Left ventricle myocardium inferior (tissue), 1 donor: ENCODE measurements at regions not wholly inside any gene's neighbourhood (a gene's known extent, or its start where the extent isn't known, plus 50 kb on each side); places are given as distances from the start of the nearest gene placed in this dataset.

Experiments
- DNase-seq: peaks from one replicate; pipeline ENCODE4 v3.0.0-alpha.2; 2020
- H3K27ac ChIP-seq: fragments of 200-600 bp; replicated peaks from 2 replicates; pipeline ENCODE4 v1.8.0; 2021
- H3K27me3 ChIP-seq: fragments of 200-600 bp; 2 replicates; pipeline ENCODE4 v1.8.0; 2021; ENCODE audit warnings: low read depth
- H3K36me3 ChIP-seq: fragments of 200-600 bp; 2 replicates; pipeline ENCODE4 v1.8.0; 2021
- H3K4me1 ChIP-seq: fragments of 200-600 bp; 2 replicates; pipeline ENCODE4 v1.8.0; 2021
- H3K4me3 ChIP-seq: fragments of 200-600 bp; 2 replicates; pipeline ENCODE4 v1.8.0; 2021; ENCODE audit warnings: mild to moderate bottlenecking, moderate library complexity
- H3K9me3 ChIP-seq: fragments of 200-600 bp; replicated peaks from 2 replicates; pipeline ENCODE4 v1.8.0; 2021
- intact Hi-C: fragments of 100-400 bp; cut with micrococcal nuclease; formaldehyde crosslinking; loops from one replicate; pipeline ENCODE4 v1.11.0; 2022
- TF ChIP-seq, protein P1 (sequence below): fragments of 200-600 bp; IDR thresholded peaks from 2 replicates; pipeline ENCODE4 v1.8.0; 2021; ENCODE audit warnings: antibody characterized with exemption, mild to moderate bottlenecking, borderline replicate concordance
- donor health status: DM: no; HTN: yes; CAD: no; lungs with severe emphysema.

DNA sequence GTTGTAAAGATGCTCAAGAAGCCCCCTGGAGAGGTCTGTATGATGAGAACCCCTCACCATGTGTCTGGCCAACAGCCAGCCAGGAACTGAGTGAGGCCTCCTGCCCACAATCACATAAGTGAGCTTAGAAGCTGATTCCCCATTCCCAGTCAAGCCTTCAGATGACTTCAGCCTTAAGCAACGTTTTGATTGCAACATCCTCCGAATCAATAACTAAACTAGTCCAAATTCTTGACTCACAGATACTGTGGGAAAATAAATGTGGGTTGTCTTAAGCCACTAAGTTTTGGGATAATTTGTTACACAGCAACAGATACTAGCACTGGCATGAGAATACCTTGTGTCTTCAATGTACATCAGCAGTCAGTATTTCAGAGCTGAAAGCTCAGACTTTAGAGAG lies 54.5 kb upstream of the HS3ST4 start:
- H3K27ac ChIP-seq, result no peak overlapping the region
- peaks cover 12% of the 10 kb centered on the region for H3K27me3 ChIP-seq
- peaks cover under 1% of the 10 kb centered on the region for H3K9me3 ChIP-seq
- no peak overlapping the region for H3K4me3 ChIP-seq
- no peak for DNase-seq
- TF ChIP-seq, protein P1, sequence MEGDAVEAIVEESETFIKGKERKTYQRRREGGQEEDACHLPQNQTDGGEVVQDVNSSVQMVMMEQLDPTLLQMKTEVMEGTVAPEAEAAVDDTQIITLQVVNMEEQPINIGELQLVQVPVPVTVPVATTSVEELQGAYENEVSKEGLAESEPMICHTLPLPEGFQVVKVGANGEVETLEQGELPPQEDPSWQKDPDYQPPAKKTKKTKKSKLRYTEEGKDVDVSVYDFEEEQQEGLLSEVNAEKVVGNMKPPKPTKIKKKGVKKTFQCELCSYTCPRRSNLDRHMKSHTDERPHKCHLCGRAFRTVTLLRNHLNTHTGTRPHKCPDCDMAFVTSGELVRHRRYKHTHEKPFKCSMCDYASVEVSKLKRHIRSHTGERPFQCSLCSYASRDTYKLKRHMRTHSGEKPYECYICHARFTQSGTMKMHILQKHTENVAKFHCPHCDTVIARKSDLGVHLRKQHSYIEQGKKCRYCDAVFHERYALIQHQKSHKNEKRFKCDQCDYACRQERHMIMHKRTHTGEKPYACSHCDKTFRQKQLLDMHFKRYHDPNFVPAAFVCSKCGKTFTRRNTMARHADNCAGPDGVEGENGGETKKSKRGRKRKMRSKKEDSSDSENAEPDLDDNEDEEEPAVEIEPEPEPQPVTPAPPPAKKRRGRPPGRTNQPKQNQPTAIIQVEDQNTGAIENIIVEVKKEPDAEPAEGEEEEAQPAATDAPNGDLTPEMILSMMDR, result no peak
- no peaks in the 10 kb centered on the region for H3K4me1 ChIP-seq
- intact Hi-C loops, result no loop called here
- no peaks in the 10 kb centered on the region for H3K36me3 ChIP-seq

DNA sequence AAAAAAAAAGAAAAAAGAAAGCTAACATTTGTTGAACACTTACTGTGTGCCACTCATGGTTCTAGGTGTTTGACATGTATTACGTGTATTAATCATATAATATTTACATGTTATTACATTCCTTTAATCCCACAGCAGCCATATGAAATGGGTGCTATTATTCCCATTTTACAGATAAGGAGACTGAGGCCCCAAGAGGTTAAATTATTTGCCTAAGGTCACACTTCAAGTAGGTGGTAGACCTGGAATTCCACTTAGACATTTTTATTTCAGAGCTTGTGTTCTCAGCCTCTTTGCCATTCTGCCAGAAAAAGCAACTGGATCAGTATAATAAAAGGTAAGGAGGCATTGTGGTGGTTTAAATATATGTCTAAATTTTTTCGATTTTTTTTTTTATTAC lies 55.1 kb upstream of the HS3ST4 start:
- Histone ChIP-seq H3K4me3 (no peak overlapping the region), H3K4me1 (no peaks in the 10 kb centered on the region), H3K27ac (no peak overlapping the region), H3K27me3 (peaks cover 12% of the 10 kb centered on the region), H3K9me3 (peaks cover 7% of the 10 kb centered on the region), H3K36me3 (no peaks in the 10 kb centered on the region)
- no peak for DNase-seq
- TF ChIP-seq, protein P1, result no peak
- intact Hi-C loops, result no loop called here

DNA sequence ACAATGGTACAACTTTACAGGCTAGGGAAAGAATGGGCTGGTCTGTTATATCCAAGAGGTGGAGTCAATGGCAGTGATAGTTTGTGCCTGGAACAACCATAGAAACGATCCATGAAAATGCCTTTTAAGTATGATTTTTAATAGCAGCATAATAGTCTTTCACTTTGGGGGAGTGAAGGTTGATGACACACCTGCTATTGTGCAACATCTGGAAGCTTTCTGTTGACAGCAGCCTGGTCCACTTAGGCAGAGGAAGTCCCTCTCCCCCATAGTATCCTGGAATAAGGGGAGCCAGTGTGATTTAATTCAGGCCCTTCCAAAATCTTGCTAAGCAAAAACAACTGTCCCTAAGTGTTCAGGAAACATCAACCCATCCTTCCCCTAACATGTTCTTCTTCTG lies 56.3 kb upstream of the HS3ST4 start:
- peaks cover 10% of the 10 kb centered on the region for H3K27me3 ChIP-seq
- no peaks in the 10 kb centered on the region for H3K4me1 ChIP-seq
- no peak overlapping the region for H3K27ac ChIP-seq
- H3K36me3 ChIP-seq, result no peaks in the 10 kb centered on the region
- no peak overlapping the region for H3K4me3 ChIP-seq
- H3K9me3 ChIP-seq, result peaks cover 9% of the 10 kb centered on the region
- no peak for DNase-seq
- TF ChIP-seq, protein P1, result no peak
- intact Hi-C loops, result no loop called here

GRCh38 chr16:25633549-25633948 lies 58.2 kb upstream of the HS3ST4 start:
- H3K4me3 ChIP-seq, result no peak overlapping the region
- peaks cover 5% of the 10 kb centered on the region for H3K27me3 ChIP-seq
- no peak for DNase-seq
- no peaks in the 10 kb centered on the region for H3K36me3 ChIP-seq
- H3K9me3 ChIP-seq, result peaks cover 17% of the 10 kb centered on the region
- intact Hi-C loops, result no loop called here
- TF ChIP-seq, protein P1, result no peak
- H3K27ac ChIP-seq, result no peak overlapping the region
- H3K4me1 ChIP-seq, result no peaks in the 10 kb centered on the region

- intact Hi-C loops, result no loop called here
- Histone ChIP-seq H3K36me3 (no peaks in the 10 kb centered on the region), H3K27me3 (peaks cover 4% of the 10 kb centered on the region), H3K4me3 (no peak overlapping the region), H3K4me1 (no peaks in the 10 kb centered on the region), H3K27ac (no peak overlapping the region), H3K9me3 (peaks cover 39% of the 10 kb centered on the region)
- DNase-seq, result no peak
- TF ChIP-seq, protein P1, result no peak
Observed at GRCh38 chr16:25628766-25629165, 63.0 kb upstream of the HS3ST4 start.

- no peak overlapping the region for H3K27ac ChIP-seq
- DNase-seq, result no peak
- H3K36me3 ChIP-seq, result no peaks in the 10 kb centered on the region
- H3K9me3 ChIP-seq, result peaks cover 39% of the 10 kb centered on the region
- TF ChIP-seq, protein P1, result no peak
- intact Hi-C loops, result no loop called here
- no peak overlapping the region for H3K4me3 ChIP-seq
- no peaks in the 10 kb centered on the region for H3K4me1 ChIP-seq
- no peaks in the 10 kb centered on the region for H3K27me3 ChIP-seq
Observed at GRCh38 chr16:25627641-25628040, 64.1 kb upstream of the HS3ST4 start.
